ENCODE measurements at regions not wholly inside any gene's neighbourhood (a gene's known extent, or its start where the extent isn't known, plus 50 kb on each side); places are given as distances from the start of the nearest gene placed in this dataset.

DNA sequence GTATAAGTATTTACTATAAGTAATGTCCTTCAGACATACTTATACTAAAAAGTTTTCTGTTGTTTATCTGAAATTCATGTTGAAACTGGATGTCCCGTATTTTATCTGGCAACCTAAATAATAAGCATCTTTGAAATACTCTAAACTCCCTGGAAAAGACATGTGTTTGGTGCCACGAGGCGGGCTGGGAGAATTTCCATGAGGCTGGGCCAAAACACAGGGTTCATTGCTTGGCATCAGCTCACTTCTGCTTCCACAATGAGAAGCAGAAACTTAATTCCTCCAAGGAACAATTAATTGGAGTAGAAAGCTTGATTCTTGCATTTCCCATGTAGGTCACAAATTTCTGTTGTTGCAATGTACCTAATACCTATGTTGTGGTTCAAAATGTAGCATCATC is 110.2 kb downstream of the PSMG1 start:
- TF ChIP-seq POLR2AphosphoS5 (IDR thresholded peaks at IDR 0.05; ENCODE audit: borderline replicate concordance, low read depth, low read length) (no peak), EZH2 (IDR thresholded peaks at IDR 0.05) (no peak), FOXP2 (optimal IDR thresholded peaks at IDR 0.05; ENCODE audit: control extremely low read depth, extremely low read length, insufficient read depth) (no peak)
